SU-DHL-6 (cell line): ENCODE measurements at regions not wholly inside any gene's neighbourhood (a gene's known extent, or its start where the extent isn't known, plus 50 kb on each side); places are given as distances from the start of the nearest gene placed in this dataset.

Source experiments
- H2AFZ ChIP-seq: fragments of 200-600 bp; sonication (generic); 2 replicates; pipeline ENCODE4 v1.6.1; 2014; ENCODE audit warnings: low read depth, mild to moderate bottlenecking, moderate library complexity, mixed read lengths, antibody characterized with exemption, low read length; ENCODE audit not compliant: severe bottlenecking
- H3F3A ChIP-seq: fragments of 200-600 bp; shearing (Covaris generic); 2 replicates; pipeline ENCODE4 v1.6.0; 2016; ENCODE audit warnings: antibody characterized with exemption, mild to moderate bottlenecking; ENCODE audit not compliant: insufficient read depth
- H3K27ac ChIP-seq: fragments of 200-600 bp; sonication (generic); 2 replicates; pipeline ENCODE4 v1.5.1; 2016; ENCODE audit warnings: low read depth, mild to moderate bottlenecking, low read length, moderate library complexity, mixed read lengths
- H3K27me3 ChIP-seq: fragments of 200-600 bp; sonication (generic), shearing (Covaris generic); 2 replicates; pipeline ENCODE4 v1.6.0; 2014; ENCODE audit warnings: mild to moderate bottlenecking, low read length
- H3K36me3 ChIP-seq: fragments of 200-600 bp; sonication (generic); 2 replicates; pipeline ENCODE4 v1.6.1; 2014; ENCODE audit warnings: mild to moderate bottlenecking, low read length, mixed read lengths
- H3K4me2 ChIP-seq: fragments of 300-600, 200-600 bp; shearing (Covaris generic), sonication (generic); 2 replicates; pipeline ENCODE4 v1.6.0; 2014; ENCODE audit warnings: low read length, low read depth, mild to moderate bottlenecking; ENCODE audit not compliant: poor library complexity, severe bottlenecking
- H3K4me3 ChIP-seq: fragments of 200-600 bp; sonication (generic); 2 replicates; pipeline ENCODE4 v1.5.1; 2014; ENCODE audit warnings: antibody characterized with exemption, low read length, mild to moderate bottlenecking, mixed read lengths; ENCODE audit not compliant: insufficient read depth, poor library complexity, severe bottlenecking
- H3K79me2 ChIP-seq: fragments of 200-600 bp; sonication (generic); 2 replicates; pipeline ENCODE4 v1.6.1; 2014; ENCODE audit warnings: mild to moderate bottlenecking, low read length, moderate library complexity; ENCODE audit not compliant: insufficient read depth
- H3K9ac ChIP-seq: fragments of 200-600 bp; sonication (generic); 2 replicates; pipeline ENCODE4 v1.7.0; 2014; ENCODE audit warnings: mild to moderate bottlenecking, low read length
- H3K9me2 ChIP-seq: fragments of 200-600 bp; sonication (generic); replicated peaks from 2 replicates; pipeline ENCODE4 v1.6.1; 2014; ENCODE audit warnings: low read length; ENCODE audit not compliant: insufficient read depth
- H3K9me3 ChIP-seq: fragments of 200-600 bp; sonication (generic); 2 replicates; pipeline ENCODE4 v1.6.1; 2014; ENCODE audit warnings: low read length, mixed read lengths; ENCODE audit not compliant: insufficient read depth
- H4K20me1 ChIP-seq: fragments of 200-600 bp; sonication (generic); 2 replicates; pipeline ENCODE4 v1.6.1; 2014; ENCODE audit warnings: low read depth, mild to moderate bottlenecking, antibody characterized with exemption, low read length, moderate library complexity, mixed read lengths
- CTCF ChIP-seq: fragments of 200-600 bp; sonication (generic); IDR thresholded peaks from one replicate; pipeline ENCODE4 v1.5.1; 2017; ENCODE audit warnings: antibody characterized with exemption, mild to moderate bottlenecking, low read length, moderate library complexity; ENCODE audit not compliant: insufficient read depth, poor library complexity, severe bottlenecking
- EZH2phosphoT487 ChIP-seq: fragments of 200-600 bp; sonication (generic), shearing (Covaris generic); conservative IDR thresholded peaks from 2 replicates; pipeline ENCODE4 v1.6.1; 2018; ENCODE audit warnings: mild to moderate bottlenecking, antibody characterized with exemption, low read length, moderate library complexity, mixed read lengths

GRCh38 chr1:48164571-48164970 lies 57.9 kb upstream of the SLC5A9 start:
- Histone ChIP-seq H3K9me2 (no peaks in the 10 kb centered on the region), H3K4me3 (no peak overlapping the region), H3F3A (no peaks in the 10 kb centered on the region), H3K79me2 (no peaks in the 10 kb centered on the region), H3K27ac (no peak overlapping the region), H3K9me3 (no peaks in the 10 kb centered on the region), H2AFZ (no peak overlapping the region), H3K9ac (no peak overlapping the region), H3K36me3 (no peaks in the 10 kb centered on the region), H4K20me1 (no peaks in the 10 kb centered on the region), H3K27me3 (no peaks in the 10 kb centered on the region; the same call in 1 of the 2 replicates), H3K4me2 (no peak overlapping the region)
- TF ChIP-seq EZH2phosphoT487 (no peak), CTCF (no peak)

- Histone ChIP-seq H3K9me3 (no peaks in the 10 kb centered on the region), H3K4me3 (no peak overlapping the region), H2AFZ (no peak overlapping the region)
Measured at GRCh38 chr1:48160486-48161132, 61.9 kb upstream of the SLC5A9 start.

GRCh38 chr1:48139275-48139674 lies 83.2 kb upstream of the SLC5A9 start:
- Histone ChIP-seq H3K4me2 (no peak overlapping the region), H3K9me3 (no peaks in the 10 kb centered on the region), H3K79me2 (no peaks in the 10 kb centered on the region), H2AFZ (no peak overlapping the region), H3K27ac (no peak overlapping the region), H3K4me3 (no peak overlapping the region), H3K9me2 (no peaks in the 10 kb centered on the region), H3F3A (no peaks in the 10 kb centered on the region), H3K9ac (no peak overlapping the region), H4K20me1 (no peaks in the 10 kb centered on the region), H3K27me3 (no peaks in the 10 kb centered on the region), H3K36me3 (no peaks in the 10 kb centered on the region)
- TF ChIP-seq EZH2phosphoT487 (no peak), CTCF (no peak)

More at GRCh38 chr1:48160486-48161132, 61.9 kb upstream of the SLC5A9 start:
- no peaks in the 10 kb centered on the region for H4K20me1 ChIP-seq
- no peak overlapping the region for H3K27ac ChIP-seq
- no peaks in the 10 kb centered on the region for H3K79me2 ChIP-seq
- H3K9ac ChIP-seq, result no peak overlapping the region
- no peak overlapping the region for H3K4me2 ChIP-seq
- H3F3A ChIP-seq, result no peaks in the 10 kb centered on the region
- TF ChIP-seq EZH2phosphoT487, result no peak
- TF ChIP-seq CTCF, result no peak
- no peaks in the 10 kb centered on the region for H3K36me3 ChIP-seq
- H3K9me2 ChIP-seq, result no peaks in the 10 kb centered on the region
- H3K27me3 ChIP-seq, result no peaks in the 10 kb centered on the region; the same call in 1 of the 2 replicates
